GM13976 (cell line): ENCODE measurements at regions not wholly inside any gene's neighbourhood (a gene's known extent, or its start where the extent isn't known, plus 50 kb on each side); places are given as distances from the start of the nearest gene placed in this dataset.

Experiments
- DNase-seq: peaks from one replicate; pipeline ENCODE4 v3.0.0; 2012; ENCODE audit warnings: low spot score
- CTCF ChIP-seq: IDR thresholded peaks from 2 replicates; pipeline ENCODE4 v1.5.1; 2012; ENCODE audit warnings: borderline replicate concordance, mild to moderate bottlenecking; ENCODE audit not compliant: insufficient read depth; ENCODE audit errors: extremely low read depth, missing control alignments, control extremely low read depth
- in situ Hi-C: fragments of 300-500 bp; cut with MboI; formaldehyde crosslinking; loops from one replicate; pipeline ENCODE4 v1.12.0; 2022; ENCODE audit warnings: low sequenced_read_pairs, mixed read lengths, inconsistent platforms; ENCODE audit not compliant: unreplicated experiment

- no peak for DNase-seq
- in situ Hi-C loops: no loop called here
- no peak for TF ChIP-seq CTCF
Observed at GRCh38 chr5:58151414-58151813, 308.5 kb downstream of the PLK2 start.

GRCh38 chr5:58150926-58151325, 309.0 kb downstream of the PLK2 start:
- in situ Hi-C loops: no loop called here
- no peak for TF ChIP-seq CTCF

GRCh38 chr5:58149746-58150145, 310.1 kb downstream of the PLK2 start:
- in situ Hi-C loops: no loop called here
- TF ChIP-seq CTCF: no peak
- DNase-seq: no peak

More at GRCh38 chr5:58150926-58151325, 309.0 kb downstream of the PLK2 start:
- no peak for DNase-seq

- no peak for TF ChIP-seq CTCF
- in situ Hi-C loops: no loop called here
- no peak for DNase-seq
Observed at GRCh38 chr5:58149345-58149744, 310.5 kb downstream of the PLK2 start.

GRCh38 chr5:58148254-58148775, 311.6 kb downstream of the PLK2 start:
- TF ChIP-seq CTCF: no peak
- DNase-seq: no peak
- in situ Hi-C loops: no loop called here

GRCh38 chr5:58145397-58145934, 314.4 kb downstream of the PLK2 start:
- in situ Hi-C loops: no loop called here

More at GRCh38 chr5:58145397-58145934, 314.4 kb downstream of the PLK2 start:
- no peak for TF ChIP-seq CTCF
- no peak for DNase-seq
